OCI-LY7 (cell line): ENCODE measurements at regions not wholly inside any gene's neighbourhood (a gene's known extent, or its start where the extent isn't known, plus 50 kb on each side); places are given as distances from the start of the nearest gene placed in this dataset.

Experiments used
- BruUV-seq: library from RNA; stranded (reverse); fragments of 400-500 nt; replicated peaks from 2 replicates; lab custom pipeline; 2021; lab: Mats Ljungman, UMichigan
- CTCF ChIA-PET: fragments of 300-600 bp; sonication (Branson Sonifier 250); formaldehyde crosslinking; loops from one replicate; lab custom pipeline; 2022; ENCODE audit warnings: antibody characterized with exemption; ENCODE audit not compliant: unreplicated experiment; lab: Charles Lee
- POLR2A ChIA-PET: fragments of 300-600 bp; sonication (Branson Sonifier 250); formaldehyde crosslinking; loops from one replicate; lab custom pipeline; 2022; ENCODE audit warnings: antibody characterized with exemption; lab: Charles Lee
- DNase-seq: peaks from one replicate; pipeline ENCODE4 v3.0.0-alpha.2; 2015; ENCODE audit warnings: low spot score
- H2AFZ ChIP-seq: fragments of 200-600 bp; sonication (generic), shearing (Covaris generic); 2 replicates; pipeline ENCODE4 v1.6.1; 2014; ENCODE audit warnings: mild to moderate bottlenecking, antibody characterized with exemption, low read length, moderate library complexity
- H3K27ac ChIP-seq: fragments of 200-600 bp; sonication (generic); 2 replicates; pipeline ENCODE4 v1.5.1; 2014; ENCODE audit warnings: mixed run types, low read depth, mild to moderate bottlenecking, moderate library complexity, low read length, inconsistent platforms; ENCODE audit not compliant: poor library complexity, severe bottlenecking
- H3K36me3 ChIP-seq: fragments of 200-600 bp; sonication (generic); 2 replicates; pipeline ENCODE4 v1.6.1; 2014; ENCODE audit warnings: mild to moderate bottlenecking, antibody characterized with exemption, low read length, moderate library complexity, mixed read lengths; ENCODE audit not compliant: insufficient read depth
- H3K4me1 ChIP-seq: fragments of 200-600 bp; sonication (generic); 2 replicates; pipeline ENCODE4 v1.5.1; 2014; ENCODE audit warnings: mild to moderate bottlenecking, low read length; ENCODE audit not compliant: insufficient read depth, poor library complexity, severe bottlenecking
- H3K4me2 ChIP-seq: fragments of 200-600 bp; sonication (generic); 2 replicates; pipeline ENCODE4 v1.6.1; 2014; ENCODE audit warnings: mild to moderate bottlenecking, low read length
- H3K4me3 ChIP-seq: fragments of 200-600 bp; sonication (generic); 2 replicates; pipeline ENCODE4 v1.5.1; 2014; ENCODE audit warnings: mild to moderate bottlenecking, low read depth, low read length; ENCODE audit not compliant: poor library complexity, severe bottlenecking
- H3K79me2 ChIP-seq: fragments of 200-600 bp; sonication (generic); 2 replicates; pipeline ENCODE4 v1.6.1; 2016; ENCODE audit warnings: low read depth, mild to moderate bottlenecking, low read length, moderate library complexity, mixed read lengths; ENCODE audit not compliant: insufficient read depth
- H3K9me2 ChIP-seq: fragments of 200-600 bp; sonication (generic); 2 replicates; pipeline ENCODE4 v1.6.1; 2016; ENCODE audit warnings: mild to moderate bottlenecking, low read length, mixed read lengths; ENCODE audit not compliant: insufficient read depth
- H3K9me3 ChIP-seq: fragments of 200-600 bp; sonication (generic); 2 replicates; pipeline ENCODE4 v1.6.1; 2014; ENCODE audit warnings: mild to moderate bottlenecking, mixed run types, low read length, mixed read lengths
- H4K20me1 ChIP-seq: fragments of 200-600 bp; sonication (generic); 2 replicates; pipeline ENCODE4 v1.6.1; 2014; ENCODE audit warnings: mild to moderate bottlenecking, antibody characterized with exemption, low read length, moderate library complexity, mixed read lengths; ENCODE audit not compliant: insufficient read depth
- CTCF ChIP-seq: fragments of 200-600 bp; sonication (generic); conservative IDR thresholded peaks from 2 replicates; pipeline ENCODE4 v1.5.1; 2014; ENCODE audit warnings: mild to moderate bottlenecking, antibody characterized with exemption, low read length, moderate library complexity, mixed read lengths
- EZH2phosphoT487 ChIP-seq: fragments of 200-600 bp; sonication (generic); IDR thresholded peaks from 2 replicates; pipeline ENCODE4 v1.6.1; 2018; ENCODE audit warnings: low read depth, borderline replicate concordance, mild to moderate bottlenecking, mixed run types, antibody characterized with exemption, low read length, moderate library complexity, mixed read lengths
- intact Hi-C: fragments of 100-400 bp; cut with micrococcal nuclease; formaldehyde crosslinking; loops from one replicate; pipeline ENCODE4 v1.10.0; 2022; ENCODE audit not compliant: unreplicated experiment

GRCh38 chr6:77021778-77022177, 441.5 kb downstream of the HTR1B start:
- CTCF ChIA-PET: no interaction called here
- DNase-seq: no peak

GRCh38 chr6:77021232-77021631, 442.1 kb downstream of the HTR1B start:
- intact Hi-C loops: no loop called here
- Histone ChIP-seq H3K9me2 (no peaks in the 10 kb centered on the region), H3K27ac (no peak overlapping the region), H3K79me2 (no peaks in the 10 kb centered on the region), H3K4me2 (no peak overlapping the region), H2AFZ (no peak overlapping the region), H3K9me3 (no peaks in the 10 kb centered on the region), H4K20me1 (no peaks in the 10 kb centered on the region), H3K36me3 (no peaks in the 10 kb centered on the region), H3K4me3 (no peak overlapping the region), H3K4me1 (no peaks in the 10 kb centered on the region)
- no TSS peak for BruUV-seq
- no peak for DNase-seq
- TF ChIP-seq EZH2phosphoT487 (no peak), CTCF (no peak)
- POLR2A ChIA-PET: no interaction called here
- CTCF ChIA-PET: no interaction called here

More at GRCh38 chr6:77021778-77022177, 441.5 kb downstream of the HTR1B start:
- Histone ChIP-seq H3K79me2 (no peaks in the 10 kb centered on the region), H3K9me2 (no peaks in the 10 kb centered on the region), H3K4me2 (no peak overlapping the region), H3K27ac (no peak overlapping the region), H3K4me3 (no peak overlapping the region), H4K20me1 (no peaks in the 10 kb centered on the region), H2AFZ (no peak overlapping the region), H3K4me1 (no peaks in the 10 kb centered on the region), H3K36me3 (no peaks in the 10 kb centered on the region), H3K9me3 (no peaks in the 10 kb centered on the region)
- TF ChIP-seq EZH2phosphoT487 (no peak), CTCF (no peak)
- intact Hi-C loops: no loop called here
- POLR2A ChIA-PET: no interaction called here
- no TSS peak for BruUV-seq

GRCh38 chr6:77019081-77019480, 444.2 kb downstream of the HTR1B start:
- Histone ChIP-seq H3K4me1 (no peaks in the 10 kb centered on the region), H3K27ac (no peak overlapping the region), H4K20me1 (no peaks in the 10 kb centered on the region), H2AFZ (no peak overlapping the region), H3K9me2 (no peaks in the 10 kb centered on the region), H3K4me3 (no peak overlapping the region), H3K9me3 (no peaks in the 10 kb centered on the region), H3K36me3 (no peaks in the 10 kb centered on the region), H3K4me2 (no peak overlapping the region), H3K79me2 (no peaks in the 10 kb centered on the region)
- DNase-seq: no peak
- POLR2A ChIA-PET: interaction anchor here (0.5 kb wide), 1 partner anchor 17 kb away, joined by 3 read pairs; no protein-coding TSS in a partner anchor
- no TSS peak for BruUV-seq
- TF ChIP-seq CTCF: no peak
- no peak for TF ChIP-seq EZH2phosphoT487
- CTCF ChIA-PET: no interaction called here
- intact Hi-C loops: no loop called here
